Stimulated activated CD8-positive, alpha-beta memory T cell treated with anti-CD3 and anti-CD28 coated beads, Interleukin-12 subunit alpha, Interleukin-12 subunit beta, amount 100 ng/mL, for 24 hours (primary cell): ENCODE measurements at regions not wholly inside any gene's neighbourhood (a gene's known extent, or its start where the extent isn't known, plus 50 kb on each side); places are given as distances from the start of the nearest gene placed in this dataset.
"Not testable (repeated sequence)": the region's sequence is repeated elsewhere in the genome, so short reads cannot be mapped to it uniquely, and the experiment has no call there.

Experiments used
- DNase-seq: peaks from one replicate; pipeline ENCODE4 v3.0.0-alpha.2; 2020; ENCODE audit errors: extremely low read depth

GRCh38 chrX:140065961-140066662 lies 100.8 kb upstream of the CXorf66 start:
- DNase-seq, result no peak

- no peak for DNase-seq
Observed at GRCh38 chrX:140064993-140065392, 99.7 kb upstream of the CXorf66 start.

- peak; percentile 7 for DNase-seq
Observed at GRCh38 chrX:140057001-140057411, 91.7 kb upstream of the CXorf66 start.

DNA sequence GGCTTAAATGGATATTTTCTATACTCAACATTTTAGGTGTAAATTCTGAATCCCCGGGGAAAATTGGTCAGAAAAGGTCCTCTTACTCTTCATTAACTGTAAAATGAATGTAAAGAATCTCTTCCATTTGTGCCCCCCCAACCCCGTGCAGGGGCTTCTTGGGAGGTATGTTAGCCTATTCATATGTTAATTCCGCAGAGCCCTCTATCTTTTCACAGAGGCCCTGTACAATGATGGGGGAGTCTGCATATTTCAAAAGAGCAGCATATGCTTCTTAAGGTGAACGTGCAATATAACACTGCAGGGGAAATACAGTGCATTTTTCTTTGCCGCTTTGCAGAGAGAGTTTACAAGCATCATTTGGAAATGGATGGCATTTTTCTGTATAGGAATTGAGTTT lies 88.5 kb upstream of the CXorf66 start:
- no peak for DNase-seq

DNA sequence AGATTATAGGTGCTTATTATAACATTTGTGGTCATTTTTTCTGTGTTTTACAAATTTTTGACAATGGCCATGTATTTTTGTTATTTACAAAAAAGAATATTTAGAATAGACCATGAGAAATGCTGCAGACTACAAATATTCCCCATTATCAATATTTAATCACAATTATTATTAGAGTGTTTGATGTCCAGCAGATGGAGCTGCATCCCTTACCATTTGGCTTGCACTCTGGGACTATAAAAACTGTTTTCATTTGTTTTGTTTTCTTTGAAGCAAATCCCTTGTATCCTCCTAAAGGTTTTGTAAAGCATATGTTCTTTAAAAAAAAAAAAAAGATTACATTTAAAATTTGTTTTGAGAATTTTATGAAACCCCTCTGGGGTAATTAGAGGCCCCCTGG lies 85.6 kb upstream of the CXorf66 start:
- DNase-seq, result no peak

DNA sequence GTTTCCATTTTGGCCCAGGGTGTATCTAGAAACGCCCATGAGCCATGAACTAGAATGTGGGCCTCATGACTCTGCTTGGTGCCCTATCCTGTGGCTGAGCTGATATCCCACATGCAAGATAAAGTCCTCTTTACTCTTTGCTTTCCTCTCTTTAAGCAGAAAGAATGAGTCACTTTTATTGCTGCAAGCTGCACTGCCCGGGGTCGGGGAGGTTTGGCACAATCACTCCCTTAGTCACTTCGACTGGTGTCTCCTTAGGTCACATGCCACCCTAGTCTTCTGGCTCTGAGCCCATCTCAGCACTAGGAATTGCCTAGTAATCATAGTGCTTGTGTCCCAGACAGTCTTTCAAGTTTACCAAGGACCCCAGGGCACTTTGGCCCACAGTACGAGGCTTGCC lies 75.1 kb upstream of the CXorf66 start:
- no peak for DNase-seq

DNA sequence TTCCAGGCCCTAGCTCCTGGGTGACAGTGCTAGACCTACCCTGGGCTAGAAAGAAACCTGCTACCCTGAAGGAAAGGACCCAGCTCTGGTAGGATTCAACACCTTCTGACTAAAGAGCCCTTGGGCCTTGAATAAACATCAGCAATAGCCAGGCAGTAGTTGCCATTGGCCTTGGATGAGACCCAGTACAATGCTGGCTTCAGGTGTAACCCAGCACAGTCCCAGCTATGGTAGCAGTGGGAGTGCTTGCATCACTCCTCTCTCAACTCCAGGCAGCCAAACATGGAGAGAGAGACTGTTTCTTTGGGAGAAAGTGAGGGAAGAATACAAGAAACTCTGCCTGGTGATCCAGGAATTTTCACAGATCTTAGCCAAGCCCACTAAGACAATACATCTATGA lies 73.5 kb upstream of the CXorf66 start:
- no peak for DNase-seq

GRCh38 chrX:140034916-140035315 lies 69.6 kb upstream of the CXorf66 start:
- DNase-seq, result no peak

DNA sequence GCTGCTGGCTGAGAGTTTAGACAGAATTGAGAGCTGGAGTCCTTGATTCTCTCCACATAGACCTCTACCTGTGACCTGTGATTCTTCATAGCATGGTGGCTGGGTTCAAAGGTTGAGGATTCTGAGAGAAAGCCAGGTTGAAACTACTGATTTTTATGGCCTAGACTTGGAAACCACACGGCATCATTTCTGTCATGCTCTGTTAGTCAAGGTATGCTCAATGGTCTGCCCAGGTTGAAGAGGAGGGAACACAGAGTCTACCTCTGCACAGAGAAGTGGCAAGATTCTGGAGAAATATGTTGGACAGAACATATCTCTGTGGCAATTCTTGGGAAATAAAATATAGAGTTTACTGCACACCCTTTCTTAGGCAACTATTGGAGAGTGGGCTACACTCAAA lies 57.2 kb upstream of the CXorf66 start:
- no peak for DNase-seq

DNA sequence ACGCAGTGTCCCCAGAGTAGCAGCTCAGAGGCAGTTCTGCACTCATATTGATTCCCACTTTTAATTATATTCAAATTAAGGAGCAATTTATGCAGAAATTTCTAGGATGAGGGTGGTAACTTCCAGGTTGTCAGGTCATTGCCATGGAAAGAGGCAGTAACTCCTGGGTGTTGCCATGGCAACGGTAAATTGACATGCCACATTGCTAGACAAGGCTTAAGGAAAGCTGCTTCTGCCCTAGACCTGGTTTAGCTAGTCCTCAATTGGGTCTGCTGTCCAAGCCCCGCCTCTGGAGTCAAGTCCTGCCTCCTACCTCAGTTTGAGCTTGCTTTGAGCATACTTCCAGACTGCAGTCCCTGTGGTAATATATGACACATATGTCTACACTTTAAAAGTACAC lies 53.8 kb upstream of the CXorf66 start:
- DNase-seq, result not testable (repeated sequence)
